ENCODE measurements at regions not wholly inside any gene's neighbourhood (a gene's known extent, or its start where the extent isn't known, plus 50 kb on each side); places are given as distances from the start of the nearest gene placed in this dataset.

GRCh38 chr3:30285188-30286006, 321.0 kb upstream of the TGFBR2 start:
- Mint-ChIP-seq H3K36me3 (ENCODE audit: low read depth) (no peaks in the 10 kb centered on the region), H3K27ac (no peak overlapping the region), H3K4me1 (ENCODE audit: low read depth) (peaks cover 16% of the 10 kb centered on the region), H3K9me3 (no peaks in the 10 kb centered on the region), H3K27me3 (ENCODE audit: low read depth) (no peaks in the 10 kb centered on the region), H3K4me3 (no peak overlapping the region)
- DNase-seq (ENCODE audit: low spot score) = no peak

- Mint-ChIP-seq H3K27me3 (ENCODE audit: low read depth) (no peaks in the 10 kb centered on the region), H3K27ac (no peak overlapping the region), H3K4me3 (no peak overlapping the region), H3K9me3 (no peaks in the 10 kb centered on the region), H3K36me3 (ENCODE audit: low read depth) (no peaks in the 10 kb centered on the region), H3K4me1 (ENCODE audit: low read depth) (peaks cover 16% of the 10 kb centered on the region)
- DNase-seq (ENCODE audit: low spot score) = no peak
Measured at GRCh38 chr3:30286007-30286669, 320.3 kb upstream of the TGFBR2 start.

GRCh38 chr3:30286811-30287210, 319.6 kb upstream of the TGFBR2 start:
- H3K9me3 Mint-ChIP-seq = no peaks in the 10 kb centered on the region
- H3K27me3 Mint-ChIP-seq (ENCODE audit: low read depth) = no peaks in the 10 kb centered on the region
- no peak overlapping the region for H3K27ac Mint-ChIP-seq
- peaks cover 16% of the 10 kb centered on the region for H3K4me1 Mint-ChIP-seq (ENCODE audit: low read depth)
- no peak for DNase-seq (ENCODE audit: low spot score)
- no peaks in the 10 kb centered on the region for H3K36me3 Mint-ChIP-seq (ENCODE audit: low read depth)
- H3K4me3 Mint-ChIP-seq = no peak overlapping the region

- Mint-ChIP-seq H3K4me1 (ENCODE audit: low read depth) (peaks cover 24% of the 10 kb centered on the region), H3K27me3 (ENCODE audit: low read depth) (no peaks in the 10 kb centered on the region), H3K4me3 (no peak overlapping the region), H3K27ac (no peak overlapping the region), H3K9me3 (no peaks in the 10 kb centered on the region), H3K36me3 (ENCODE audit: low read depth) (no peaks in the 10 kb centered on the region)
- DNase-seq (ENCODE audit: low spot score) = no peak
Measured at GRCh38 chr3:30288830-30289229, 317.6 kb upstream of the TGFBR2 start.

GRCh38 chr3:30289324-30289723, 317.1 kb upstream of the TGFBR2 start:
- no peaks in the 10 kb centered on the region for H3K27me3 Mint-ChIP-seq (ENCODE audit: low read depth)
- no peaks in the 10 kb centered on the region for H3K9me3 Mint-ChIP-seq
- H3K4me1 Mint-ChIP-seq (ENCODE audit: low read depth) = peaks cover 22% of the 10 kb centered on the region
- H3K4me3 Mint-ChIP-seq = no peak overlapping the region
- no peak overlapping the region for H3K27ac Mint-ChIP-seq
- DNase-seq (ENCODE audit: low spot score) = no peak
- no peaks in the 10 kb centered on the region for H3K36me3 Mint-ChIP-seq (ENCODE audit: low read depth)

GRCh38 chr3:30289766-30290165, 316.6 kb upstream of the TGFBR2 start:
- Mint-ChIP-seq H3K4me3 (no peak overlapping the region), H3K27me3 (ENCODE audit: low read depth) (no peaks in the 10 kb centered on the region), H3K36me3 (ENCODE audit: low read depth) (no peaks in the 10 kb centered on the region), H3K9me3 (no peaks in the 10 kb centered on the region), H3K4me1 (ENCODE audit: low read depth) (peaks cover 22% of the 10 kb centered on the region), H3K27ac (no peak overlapping the region)
- DNase-seq (ENCODE audit: low spot score) = no peak

GRCh38 chr3:30290479-30290878, 315.9 kb upstream of the TGFBR2 start:
- H3K36me3 Mint-ChIP-seq (ENCODE audit: low read depth) = no peaks in the 10 kb centered on the region
- H3K4me3 Mint-ChIP-seq = no peak overlapping the region
- no peak overlapping the region for H3K27ac Mint-ChIP-seq
- H3K4me1 Mint-ChIP-seq (ENCODE audit: low read depth) = peaks cover 20% of the 10 kb centered on the region
- no peaks in the 10 kb centered on the region for H3K9me3 Mint-ChIP-seq
- H3K27me3 Mint-ChIP-seq (ENCODE audit: low read depth) = no peaks in the 10 kb centered on the region
- no peak for DNase-seq (ENCODE audit: low spot score)

GRCh38 chr3:30292192-30292893, 314.1 kb upstream of the TGFBR2 start:
- Mint-ChIP-seq H3K36me3 (ENCODE audit: low read depth) (no peaks in the 10 kb centered on the region), H3K27ac (no peak overlapping the region)

GRCh38 chr3:30293621-30294240, 312.7 kb upstream of the TGFBR2 start:
- no peaks in the 10 kb centered on the region for H3K9me3 Mint-ChIP-seq
- peaks cover 2% of the 10 kb centered on the region for H3K36me3 Mint-ChIP-seq (ENCODE audit: low read depth)
- H3K27ac Mint-ChIP-seq = no peak overlapping the region
- H3K4me1 Mint-ChIP-seq (ENCODE audit: low read depth) = peaks cover 20% of the 10 kb centered on the region
- H3K4me3 Mint-ChIP-seq = no peak overlapping the region
- no peaks in the 10 kb centered on the region for H3K27me3 Mint-ChIP-seq (ENCODE audit: low read depth)
- no peak for DNase-seq (ENCODE audit: low spot score)

More at GRCh38 chr3:30292192-30292893, 314.1 kb upstream of the TGFBR2 start:
- no peaks in the 10 kb centered on the region for H3K9me3 Mint-ChIP-seq
- H3K4me3 Mint-ChIP-seq = no peak overlapping the region
- no peaks in the 10 kb centered on the region for H3K27me3 Mint-ChIP-seq (ENCODE audit: low read depth)
- no peak for DNase-seq (ENCODE audit: low spot score)
- H3K4me1 Mint-ChIP-seq (ENCODE audit: low read depth) = peaks cover 20% of the 10 kb centered on the region

GRCh38 chr3:30294241-30294667, 312.1 kb upstream of the TGFBR2 start:
- Mint-ChIP-seq H3K9me3 (no peaks in the 10 kb centered on the region), H3K27me3 (ENCODE audit: low read depth) (no peaks in the 10 kb centered on the region), H3K4me1 (ENCODE audit: low read depth) (peaks cover 18% of the 10 kb centered on the region), H3K36me3 (ENCODE audit: low read depth) (peaks cover 2% of the 10 kb centered on the region), H3K27ac (no peak overlapping the region), H3K4me3 (no peak overlapping the region)
- no peak for DNase-seq (ENCODE audit: low spot score)

GRCh38 chr3:30297112-30297511, 309.3 kb upstream of the TGFBR2 start:
- H3K36me3 Mint-ChIP-seq (ENCODE audit: low read depth) = peaks cover 2% of the 10 kb centered on the region
- no peak for DNase-seq (ENCODE audit: low spot score)
- H3K4me3 Mint-ChIP-seq = no peak overlapping the region
- no peaks in the 10 kb centered on the region for H3K9me3 Mint-ChIP-seq
- no peaks in the 10 kb centered on the region for H3K27me3 Mint-ChIP-seq (ENCODE audit: low read depth)
- H3K4me1 Mint-ChIP-seq (ENCODE audit: low read depth) = peaks cover 13% of the 10 kb centered on the region
- no peak overlapping the region for H3K27ac Mint-ChIP-seq

GRCh38 chr3:30299674-30300385, 306.6 kb upstream of the TGFBR2 start:
- no peak for DNase-seq (ENCODE audit: low spot score)
- peaks cover 2% of the 10 kb centered on the region for H3K36me3 Mint-ChIP-seq (ENCODE audit: low read depth)

GRCh38 chr3:30300809-30301208, 305.6 kb upstream of the TGFBR2 start:
- peaks cover 8% of the 10 kb centered on the region for H3K4me1 Mint-ChIP-seq (ENCODE audit: low read depth)
- no peak overlapping the region for H3K4me3 Mint-ChIP-seq
- DNase-seq (ENCODE audit: low spot score) = no peak
- H3K27ac Mint-ChIP-seq = no peak overlapping the region
- H3K36me3 Mint-ChIP-seq (ENCODE audit: low read depth) = peaks cover 4% of the 10 kb centered on the region
- peaks cover 8% of the 10 kb centered on the region for H3K9me3 Mint-ChIP-seq
- H3K27me3 Mint-ChIP-seq (ENCODE audit: low read depth) = no peaks in the 10 kb centered on the region

More at GRCh38 chr3:30299674-30300385, 306.6 kb upstream of the TGFBR2 start:
- Mint-ChIP-seq H3K4me3 (no peak overlapping the region), H3K9me3 (peaks cover 4% of the 10 kb centered on the region), H3K4me1 (ENCODE audit: low read depth) (peaks cover 8% of the 10 kb centered on the region), H3K27ac (no peak overlapping the region), H3K27me3 (ENCODE audit: low read depth) (no peaks in the 10 kb centered on the region)

Measured in T-helper 2 cell treated with Interferon-gamma antibody and Interleukin-4, amounts not matched to agents 5 μg/mL and 100 μg/mL, for 36 hours (primary cell).